ENCODE measurements at regions not wholly inside any gene's neighbourhood (a gene's known extent, or its start where the extent isn't known, plus 50 kb on each side); places are given as distances from the start of the nearest gene placed in this dataset.

- Histone ChIP-seq H3K4me3 (no peak overlapping the region), H3K27ac (no peak overlapping the region), H3K4me1 (no peaks in the 10 kb centered on the region), H3K9me3 (no peaks in the 10 kb centered on the region), H3K4me2 (no peak overlapping the region)
- ATAC-seq = no peak
- no peak for TF ChIP-seq TP53 (CRISPR knock-in tag; IDR thresholded peaks at IDR 0.05)
- TF ChIP-seq EHMT2 (IDR thresholded peaks at IDR 0.05; ENCODE audit: low read depth) = no peak
- TF ChIP-seq NR3C1 (IDR thresholded peaks at IDR 0.05) = no peak
- TF ChIP-seq SREBF2 (IDR thresholded peaks at IDR 0.05) = no peak
- no peak for DNase-seq (ENCODE audit: low read depth in 1 of 2, low spot score in 1 of 2)
- ChIA-PET CTCF (no interaction called here), POLR2A (no interaction called here)
- WGBS (ENCODE audit: missing lambda C conversion rate) = 87% methylated on average over 2 of the region's 2 CpGs
- no peak for FAIRE-seq
These were observed 236.2 kb upstream of the PREP start for GRCh38 chr6:105639124-105639523.

- Histone ChIP-seq H3K9me3 (no peaks in the 10 kb centered on the region; the same call in 2 of the 3 replicates), H3K4me3 (no peak overlapping the region), H3K4me2 (no peak overlapping the region), H3K27ac (no peak overlapping the region), H3K4me1 (no peaks in the 10 kb centered on the region)
- no peak for TF ChIP-seq HDAC2 (IDR thresholded peaks at IDR 0.05)
- TF ChIP-seq JUN (IDR thresholded peaks at IDR 0.05) = no peak
- no peak for TF ChIP-seq FOSB (CRISPR knock-in tag; IDR thresholded peaks at IDR 0.05)
- TF ChIP-seq CHD2 (IDR thresholded peaks at IDR 0.05; ENCODE audit: low read length, partially characterized antibody) = no peak
- TF ChIP-seq SREBF2 (IDR thresholded peaks at IDR 0.05) = no peak
- TF ChIP-seq MYC (IDR thresholded peaks at IDR 0.05; ENCODE audit: borderline replicate concordance, low read length) = no peak
- TF ChIP-seq FOXS1 (CRISPR knock-in tag; IDR thresholded peaks at IDR 0.05) = no peak
- TF ChIP-seq KDM5A (IDR thresholded peaks at IDR 0.05) = no peak
- no peak for TF ChIP-seq RCOR1 (IDR thresholded peaks at IDR 0.05; ENCODE audit: low read depth, low read length)
- TF ChIP-seq RNF2 (IDR thresholded peaks at IDR 0.05; ENCODE audit: borderline replicate concordance, low read depth) = no peak
- TF ChIP-seq HOXB5 (CRISPR knock-in tag; IDR thresholded peaks at IDR 0.05) = no peak
- no peak for TF ChIP-seq NPAS2 (CRISPR knock-in tag; IDR thresholded peaks at IDR 0.05; ENCODE audit: borderline replicate concordance)
- no peak for TF ChIP-seq HMGXB4 (CRISPR knock-in tag; IDR thresholded peaks at IDR 0.05; ENCODE audit: borderline replicate concordance)
- no peak for FAIRE-seq
- POLR2A ChIA-PET = no interaction called here
- CTCF ChIA-PET = interaction anchor here (0.9 kb wide), 1 partner anchor 10 kb away, joined by 4 read pairs; no protein-coding TSS in a partner anchor
- no peak for DNase-seq (ENCODE audit: low read depth in 1 of 2, low spot score in 1 of 2)
- no peak for ATAC-seq
These were observed 230.9 kb upstream of the PREP start for GRCh38 chr6:105633814-105634213.

- Histone ChIP-seq H3K4me2 (no peak overlapping the region), H3K4me1 (no peaks in the 10 kb centered on the region), H3K27ac (no peak overlapping the region), H3K4me3 (no peak overlapping the region), H3K9me3 (no peaks in the 10 kb centered on the region)
- POLR2A ChIA-PET = no interaction called here
- CTCF ChIA-PET = no interaction called here
- ATAC-seq (no peak), DNase-seq (ENCODE audit: low read depth in 1 of 2, low spot score in 1 of 2) (no peak), FAIRE-seq (no peak)
- WGBS (ENCODE audit: missing lambda C conversion rate) = 81% methylated on average over 7 of the region's 7 CpGs
- TF ChIP-seq ELK1 (IDR thresholded peaks at IDR 0.05; ENCODE audit: low read depth, low read length) = no peak
- TF ChIP-seq RAD21 (conservative IDR thresholded peaks at IDR 0.05 in 1 of 2, IDR thresholded peaks at IDR 0.05 in 1 of 2) = no peak
- no peak for TF ChIP-seq SREBF2 (IDR thresholded peaks at IDR 0.05)
- no peak for TF ChIP-seq POLR2AphosphoS2 (conservative IDR thresholded peaks at IDR 0.05; ENCODE audit: low read length)
- TF ChIP-seq MAX (IDR thresholded peaks at IDR 0.05) = no peak
- TF ChIP-seq HES2 (IDR thresholded peaks at IDR 0.05) = no peak
- TF ChIP-seq EHMT2 (IDR thresholded peaks at IDR 0.05; ENCODE audit: low read depth) = no peak
- TF ChIP-seq HOXB13 (CRISPR knock-in tag; IDR thresholded peaks at IDR 0.05; ENCODE audit: low read depth) = no peak
- no peak for TF ChIP-seq RCOR1 (IDR thresholded peaks at IDR 0.05; ENCODE audit: low read depth, low read length)
- no peak for TF ChIP-seq JUNB (IDR thresholded peaks at IDR 0.05)
- no peak for TF ChIP-seq HOXB5 (CRISPR knock-in tag; IDR thresholded peaks at IDR 0.05)
- no peak for TF ChIP-seq NFE2L2 (conservative IDR thresholded peaks at IDR 0.05; ENCODE audit: low read length)
- TF ChIP-seq EP300 (IDR thresholded peaks at IDR 0.05) = no peak
- TF ChIP-seq ZNF302 (CRISPR knock-in tag; IDR thresholded peaks at IDR 0.05) = no peak
- no peak for TF ChIP-seq KDM1A (IDR thresholded peaks at IDR 0.05; ENCODE audit: low read depth)
These were observed 225.4 kb upstream of the PREP start for GRCh38 chr6:105628156-105628860.
